IMR-90 (cell line): ENCODE measurements at regions not wholly inside any gene's neighbourhood (a gene's known extent, or its start where the extent isn't known, plus 50 kb on each side); places are given as distances from the start of the nearest gene placed in this dataset.

Experiments used
- ATAC-seq: fragments of 200-7000 bp; cut with Tn5 transposase; 2 replicates; pipeline ENCODE4 v1.9.1; 2020; ENCODE audit warnings: low read depth, mild to moderate bottlenecking, moderate library complexity
- BruUV-seq: library from RNA; stranded (reverse); fragments of 400-500 nt; replicated peaks from 2 replicates; lab custom pipeline; 2021; lab: Mats Ljungman, UMichigan
- CTCF ChIA-PET: fragments of 300-600 bp; formaldehyde crosslinking; extraction: SDS; loops from one replicate; lab custom pipeline; 2021; ENCODE audit warnings: antibody characterized with exemption; lab: Yijun Ruan, JAX
- POLR2A ChIA-PET: fragments of 300-600 bp; sonication (Branson Sonifier 250); formaldehyde crosslinking; loops from one replicate; lab custom pipeline; 2022; ENCODE audit warnings: antibody characterized with exemption; ENCODE audit not compliant: unreplicated experiment; lab: Charles Lee
- DNase-seq: peaks from one replicate; pipeline ENCODE4 v3.0.0; 2013
- H2AFZ ChIP-seq: replicated peaks from 2 replicates; pipeline ENCODE3; 2013; ENCODE audit warnings: low read length, mild to moderate bottlenecking; ENCODE audit not compliant: poor library complexity
- H2AK5ac ChIP-seq: 2 replicates; pipeline ENCODE4 v1.6.1; 2013; ENCODE audit warnings: low read depth, low read length, inconsistent platforms
- H2AK9ac ChIP-seq: replicated peaks from 2 replicates; pipeline ENCODE3; 2013; ENCODE audit warnings: mild to moderate bottlenecking, low read depth, low read length, moderate library complexity; ENCODE audit not compliant: poor library complexity
- H2BK120ac ChIP-seq: 2 replicates; pipeline ENCODE4 v1.6.1; 2013; ENCODE audit warnings: low read depth, low read length, inconsistent platforms
- H2BK15ac ChIP-seq: 3 replicates; pipeline ENCODE4 v1.6.1; 2013; ENCODE audit warnings: low read depth, low read length, inconsistent platforms
- H2BK20ac ChIP-seq: 2 replicates; pipeline ENCODE4 v1.6.1; 2013; ENCODE audit warnings: low read depth, mild to moderate bottlenecking, inconsistent platforms, low read length, moderate library complexity
- H2BK5ac ChIP-seq: 2 replicates; pipeline ENCODE4 v1.6.1; 2013; ENCODE audit warnings: mild to moderate bottlenecking, low read depth, low read length, inconsistent platforms; ENCODE audit not compliant: poor library complexity, severe bottlenecking
- H3K14ac ChIP-seq: replicated peaks from 2 replicates; pipeline ENCODE4 v1.6.1; 2013; ENCODE audit warnings: low read depth, low read length, inconsistent platforms
- H3K18ac ChIP-seq: 2 replicates; pipeline ENCODE4 v1.6.1; 2013; ENCODE audit warnings: low read depth, low read length, control low read depth
- H3K23ac ChIP-seq: 2 replicates; pipeline ENCODE4 v1.6.1; 2013; ENCODE audit warnings: low read depth, low read length, inconsistent platforms
- H3K27ac ChIP-seq: 2 replicates; pipeline ENCODE4 v1.5.1; 2013; ENCODE audit warnings: mild to moderate bottlenecking, control low read depth, low read length; ENCODE audit not compliant: insufficient read depth
- H3K27me3 ChIP-seq: 2 replicates; pipeline ENCODE4 v1.6.1; 2013; ENCODE audit warnings: low read length; ENCODE audit not compliant: control insufficient read depth, insufficient read depth
- H3K36me3 ChIP-seq: 2 replicates; pipeline ENCODE4 v1.6.1; 2013; ENCODE audit warnings: low read length, mixed read lengths; ENCODE audit not compliant: control insufficient read depth, insufficient read depth
- H3K4ac ChIP-seq: 2 replicates; pipeline ENCODE4 v1.6.1; 2013; ENCODE audit warnings: low read depth, low read length, inconsistent platforms
- H3K4me1 ChIP-seq: 2 replicates; pipeline ENCODE4 v1.6.1; 2013; ENCODE audit warnings: low read length, mixed read lengths; ENCODE audit not compliant: control insufficient read depth, insufficient read depth
- H3K4me2 ChIP-seq: 2 replicates; pipeline ENCODE4 v1.6.1; 2013; ENCODE audit warnings: low read depth, mild to moderate bottlenecking, control low read depth, low read length, moderate library complexity
- H3K4me3 ChIP-seq: 2 replicates; pipeline ENCODE4 v1.5.1; 2013; ENCODE audit warnings: low read depth, mild to moderate bottlenecking, control low read depth, low read length, moderate library complexity; ENCODE audit not compliant: insufficient read depth
- H3K56ac ChIP-seq: 2 replicates; pipeline ENCODE4 v1.6.1; 2013; ENCODE audit warnings: low read length, inconsistent platforms; ENCODE audit not compliant: insufficient read depth; ENCODE audit errors: extremely low read depth
- H3K79me1 ChIP-seq, 2 experiments: 2 replicates each; pipeline ENCODE4 v1.6.1; 2013; ENCODE audit warnings: low read length in 2 of 2, inconsistent platforms in 1 of 2, low read depth in 1 of 2
- H3K9ac ChIP-seq: 2 replicates; pipeline ENCODE4 v1.6.1; 2013; ENCODE audit warnings: low read depth, low read length, control low read depth
- H3K9me1 ChIP-seq: 2 replicates; pipeline ENCODE4 v1.6.1; 2013; ENCODE audit warnings: low read length, inconsistent platforms; ENCODE audit not compliant: insufficient read depth
- H3K9me3 ChIP-seq: 2 replicates; pipeline ENCODE4 v1.6.1; 2013; ENCODE audit warnings: low read length; ENCODE audit not compliant: control insufficient read depth, insufficient read depth
- H4K20me1 ChIP-seq: 2 replicates; pipeline ENCODE4 v1.6.1; 2013; ENCODE audit warnings: low read length, inconsistent platforms; ENCODE audit not compliant: insufficient read depth
- H4K5ac ChIP-seq: 2 replicates; pipeline ENCODE4 v1.6.1; 2013; ENCODE audit warnings: mild to moderate bottlenecking, low read depth, low read length, control low read depth
- H4K8ac ChIP-seq, 2 experiments: 2 replicates each; pipeline ENCODE4 v1.6.1; 2013; ENCODE audit warnings: low read depth in 2 of 2, low read length in 2 of 2, control low read depth in 1 of 2, inconsistent platforms in 1 of 2
- H4K91ac ChIP-seq: 2 replicates; pipeline ENCODE4 v1.6.1; 2013; ENCODE audit warnings: low read depth, low read length, inconsistent platforms; ENCODE audit not compliant: insufficient read depth
- BHLHE40 ChIP-seq: fragments of 150-350 bp; IDR thresholded peaks from 2 replicates; pipeline ENCODE4 v1.6.1; 2016; ENCODE audit warnings: mild to moderate bottlenecking, low read depth, low read length
- MAFK ChIP-seq: IDR thresholded peaks from 2 replicates; pipeline ENCODE4 v1.6.1; 2012; ENCODE audit warnings: low read depth, low read length, improper control_type of control experiment
- MAZ ChIP-seq: IDR thresholded peaks from 2 replicates; pipeline ENCODE4 v1.6.1; 2012; ENCODE audit warnings: low read depth, mild to moderate bottlenecking, low read length, improper control_type of control experiment, moderate library complexity, borderline replicate concordance
- MXI1 ChIP-seq: IDR thresholded peaks from 2 replicates; pipeline ENCODE4 v1.6.1; 2012; ENCODE audit warnings: low read depth, mild to moderate bottlenecking, low read length, moderate library complexity, borderline replicate concordance
- RAD21 ChIP-seq: IDR thresholded peaks from 2 replicates; pipeline ENCODE4 v1.6.1; 2012; ENCODE audit warnings: low read length, improper control_type of control experiment
- RCOR1 ChIP-seq: IDR thresholded peaks from 2 replicates; pipeline ENCODE4 v1.6.1; 2012; ENCODE audit warnings: mild to moderate bottlenecking, low read length, improper control_type of control experiment; ENCODE audit not compliant: insufficient replicate concordance
- SMC3 ChIP-seq: fragments of 150-350 bp; IDR thresholded peaks from 2 replicates; pipeline ENCODE4 v1.6.1; 2016; ENCODE audit warnings: low read depth, mild to moderate bottlenecking, antibody characterized with exemption, low read length, moderate library complexity
- WGBS, 2 experiments: methylation state at CpG; one replicate each; pipeline versions ENCODE4 v1.1.5 to v1.1.7; 2013; ENCODE audit warnings: missing lambda C conversion rate in 2 of 2; ENCODE audit not compliant: insufficient read length in 1 of 2; ENCODE audit errors: extremely low coverage in 2 of 2; 5-methylcytosine and 5-hydroxymethylcytosine counted together
- dilution Hi-C: fragments of 300-500 bp; cut with HindIII; formaldehyde crosslinking; loops from one replicate; pipeline ENCODE4 v1.14.3; 2018; ENCODE audit warnings: low sequenced_read_pairs; ENCODE audit not compliant: unreplicated experiment
- in situ Hi-C: fragments of 300-500 bp; cut with MboI; formaldehyde crosslinking; loops from 3 replicates; pipeline ENCODE4 v1.14.3; 2019; ENCODE audit warnings: low sequenced_read_pairs, inconsistent platforms, mixed read lengths
- intact Hi-C: fragments of 100-400 bp; cut with micrococcal nuclease; formaldehyde crosslinking; loops from 2 replicates; pipeline ENCODE4 v1.10.0; 2022

GRCh38 chr3:83890039-83890762 lies 1068.6 kb upstream of the CADM2 start:
- H2BK120ac ChIP-seq = no peak overlapping the region
- POLR2A ChIA-PET = no interaction called here

More at GRCh38 chr3:83890039-83890762, 1068.6 kb upstream of the CADM2 start:
- no peaks in the 10 kb centered on the region for H3K27me3 ChIP-seq
- no peak overlapping the region for H2AK5ac ChIP-seq
- intact Hi-C loops = no loop called here
- no peak overlapping the region for H3K9ac ChIP-seq
- no peak overlapping the region for H3K4me2 ChIP-seq
- BruUV-seq = no TSS peak
- in situ Hi-C loops = no loop called here
- no peak overlapping the region for H3K23ac ChIP-seq
- no peak overlapping the region for H2BK15ac ChIP-seq
- no peak overlapping the region for H2BK20ac ChIP-seq
- H3K18ac ChIP-seq = no peak overlapping the region
- no peaks in the 10 kb centered on the region for H3K4me1 ChIP-seq
- no peak overlapping the region for H3K27ac ChIP-seq
- H4K91ac ChIP-seq = no peak overlapping the region
- H3K56ac ChIP-seq = no peak overlapping the region
- H2AK9ac ChIP-seq = no peak overlapping the region
- peak; percentile 1 for DNase-seq
- no peaks in the 10 kb centered on the region for H3K9me1 ChIP-seq
- no peak for ATAC-seq
- dilution Hi-C loops = no loop called here
- no peak overlapping the region for H3K4ac ChIP-seq
- no peak overlapping the region for H4K8ac ChIP-seq
- H3K9me3 ChIP-seq = 0 out of 2 replicates have a peak, but pooled peaks cover 2% of the 10 kb centered on the region
- no CpG with 5 or more reads among the region's 1 CpG for WGBS, 2 experiments
- no peak overlapping the region for H2AFZ ChIP-seq
- no peaks in the 10 kb centered on the region for H3K79me1 ChIP-seq
- no peak overlapping the region for H2BK5ac ChIP-seq
- no peak overlapping the region for H3K14ac ChIP-seq
- H4K20me1 ChIP-seq = no peaks in the 10 kb centered on the region
- no peaks in the 10 kb centered on the region for H3K36me3 ChIP-seq
- CTCF ChIA-PET = no interaction called here
- TF ChIP-seq MAFK (no peak), MXI1 (no peak), BHLHE40 (no peak), MAZ (no peak), RAD21 (no peak), RCOR1 (no peak), SMC3 (no peak)
- no peak overlapping the region for H3K4me3 ChIP-seq
- no peak overlapping the region for H4K5ac ChIP-seq
